GM12872 (cell line): ENCODE measurements at regions not wholly inside any gene's neighbourhood (a gene's known extent, or its start where the extent isn't known, plus 50 kb on each side); places are given as distances from the start of the nearest gene placed in this dataset.

ENCODE experiments used
- CTCF ChIP-seq: IDR thresholded peaks from 3 replicates; pipeline ENCODE4 v1.5.1; 2011; ENCODE audit warnings: low read depth, mild to moderate bottlenecking, low read length, moderate library complexity; ENCODE audit not compliant: insufficient read depth

GRCh38 chr3:177749836-177750235 is 552.6 kb upstream of the TBL1XR1 start:
- TF ChIP-seq CTCF, result no peak

- TF ChIP-seq CTCF, result no peak
Measured at GRCh38 chr3:177750436-177750835, 553.2 kb upstream of the TBL1XR1 start.

GRCh38 chr3:177751770-177752169 is 554.5 kb upstream of the TBL1XR1 start:
- TF ChIP-seq CTCF, result no peak

- TF ChIP-seq CTCF, result no peak
Measured at GRCh38 chr3:177752831-177753230, 555.5 kb upstream of the TBL1XR1 start.

GRCh38 chr3:177753451-177754155 is 556.3 kb upstream of the TBL1XR1 start:
- TF ChIP-seq CTCF, result no peak

- no peak for TF ChIP-seq CTCF
Measured at GRCh38 chr3:177754508-177754921, 557.2 kb upstream of the TBL1XR1 start.

GRCh38 chr3:177758126-177758525 is 560.8 kb upstream of the TBL1XR1 start:
- no peak for TF ChIP-seq CTCF

- TF ChIP-seq CTCF, result no peak
Measured at GRCh38 chr3:177760803-177761202, 563.5 kb upstream of the TBL1XR1 start.
